ENCODE measurements at regions not wholly inside any gene's neighbourhood (a gene's known extent, or its start where the extent isn't known, plus 50 kb on each side); places are given as distances from the start of the nearest gene placed in this dataset.

DNA sequence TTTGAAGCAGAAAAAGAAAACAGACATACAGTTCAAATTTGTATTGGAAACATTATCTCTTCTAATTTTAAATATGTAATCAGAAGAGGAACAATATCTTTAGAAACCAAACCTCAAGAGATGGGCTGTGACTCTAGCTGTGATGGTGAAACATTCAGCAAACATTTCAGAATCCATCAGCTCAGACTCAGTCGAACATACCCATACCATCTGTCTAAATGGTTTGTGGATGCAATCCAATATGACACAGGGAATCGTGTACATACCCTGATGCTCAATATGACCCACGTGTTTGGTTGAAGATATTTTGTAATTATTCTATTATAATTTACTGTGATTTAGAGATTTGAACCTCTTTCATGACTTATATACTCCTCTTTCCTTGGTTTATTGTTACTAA is 665.2 kb upstream of the CDH8 start:
- TF ChIP-seq CTCF (IDR thresholded peaks at IDR 0.05; ENCODE audit: low read depth, low read length, poor library complexity, severe bottlenecking): no peak
- no peak for TF ChIP-seq EZH2phosphoT487 (IDR thresholded peaks at IDR 0.05; ENCODE audit: borderline replicate concordance, low read length)

All from DOHH2 (cell line).